Gastroesophageal sphincter (tissue), 4 donors: ENCODE measurements at regions not wholly inside any gene's neighbourhood (a gene's known extent, or its start where the extent isn't known, plus 50 kb on each side); places are given as distances from the start of the nearest gene placed in this dataset.

ENCODE experiments used
- ATAC-seq: fragments of 150-250 bp; one replicate; pipeline ENCODE4 v1.9.1; 2016; ENCODE audit warnings: mild to moderate bottlenecking, moderate library complexity
- H3K27ac ChIP-seq, 4 donors: fragments of 200-600 bp; sonication (generic) in 3 of 4; 1 replicate in 3 of 4; 2 replicates in 1 of 4; pipeline ENCODE4 v1.5.1; 2016 to 2019
- H3K27me3 ChIP-seq: fragments of 200-600 bp; sonication (generic); one replicate; pipeline ENCODE4 v1.5.1; 2019
- H3K36me3 ChIP-seq, 2 donors: fragments of 200-600 bp; sonication (generic); one replicate each; pipeline ENCODE4 v1.5.1; 2019; ENCODE audit warnings: control low read depth in 1 of 2
- H3K4me1 ChIP-seq, 3 donors: fragments of 200-600 bp; sonication (generic); 1 replicate in 2 of 3; 2 replicates in 1 of 3; pipeline ENCODE4 v1.5.1; 2016 to 2019; ENCODE audit warnings: control low read depth in 2 of 3
- H3K4me3 ChIP-seq, 2 donors: fragments of 200-600 bp; sonication (generic); one replicate each; pipeline ENCODE4 v1.5.1; 2019; ENCODE audit warnings: mild to moderate bottlenecking in 1 of 2, moderate library complexity in 1 of 2
- H3K9me3 ChIP-seq, 3 donors: fragments of 200-600 bp; sonication (generic); one replicate each; pipeline ENCODE4 v1.5.1; 2017 to 2019; ENCODE audit warnings: control low read depth in 2 of 3
- CTCF ChIP-seq, 4 experiments: fragments of 200-600 bp in 2 of 4; fragments of 450-650 bp in 2 of 4; sonication (generic) in 1 of 4; IDR thresholded peaks; one replicate each; pipeline ENCODE4 v1.5.1; 2017 to 2019; ENCODE audit warnings: antibody characterized with exemption in 4 of 4, mild to moderate bottlenecking in 2 of 4, moderate library complexity in 2 of 4
- EP300 ChIP-seq: sonication (generic); formaldehyde crosslinking; IDR thresholded peaks from one replicate; pipeline ENCODE4 v1.6.1; 2017; ENCODE audit warnings: antibody characterized with exemption, mild to moderate bottlenecking
- POLR2A ChIP-seq, 2 donors: fragments of 450-650 bp; IDR thresholded peaks; one replicate each; pipeline ENCODE4 v1.6.1; 2017; ENCODE audit warnings: antibody characterized with exemption in 2 of 2, mild to moderate bottlenecking in 2 of 2, moderate library complexity in 1 of 2
- POLR2AphosphoS5 ChIP-seq: sonication (generic); formaldehyde crosslinking; IDR thresholded peaks from one replicate; pipeline ENCODE4 v1.6.1; 2017; ENCODE audit warnings: antibody characterized with exemption
- WGBS, 2 donors: methylation state at CpG; one replicate each; pipeline ENCODE4 v1.1.5; 2018; ENCODE audit warnings: low coverage in 1 of 2; 5-methylcytosine and 5-hydroxymethylcytosine counted together

GRCh38 chr1:89472253-89472652 is 52.4 kb upstream of the LRRC8B start:
- H3K27me3 ChIP-seq = no peaks in the 10 kb centered on the region
- TF ChIP-seq CTCF (IDR thresholded peaks at IDR 0.05) (no peak), POLR2AphosphoS5 (no peak), POLR2A (IDR thresholded peaks at IDR 0.05) (no peak), EP300 (no peak)
- H3K9me3 ChIP-seq = peaks cover 0 to 12% (median 0%) of the 10 kb centered on the region in 3 donors
- 50 to 92% methylated on average over 1 of the region's 1 CpG for WGBS, 2 donors
- H3K27ac ChIP-seq = no peak overlapping the region
- H3K4me1 ChIP-seq = no peaks in the 10 kb centered on the region
- no peak overlapping the region for H3K4me3 ChIP-seq
- no peak for ATAC-seq
- H3K36me3 ChIP-seq = no peaks in the 10 kb centered on the region

- H3K27ac ChIP-seq = no peak overlapping the region
- H3K27me3 ChIP-seq = no peaks in the 10 kb centered on the region
- no peak overlapping the region for H3K4me3 ChIP-seq
- WGBS, 2 donors = 100% methylated on average over 1 of the region's 3 CpGs; no CpG with 5 or more reads in 1 of the 2 donors
- no peaks in the 10 kb centered on the region for H3K4me1 ChIP-seq
- peaks cover 0 to 12% (median 0%) of the 10 kb centered on the region in 3 donors for H3K9me3 ChIP-seq
- no peak for TF ChIP-seq POLR2A (IDR thresholded peaks at IDR 0.05)
- TF ChIP-seq POLR2AphosphoS5 = no peak
- TF ChIP-seq EP300 = no peak
- TF ChIP-seq CTCF (IDR thresholded peaks at IDR 0.05) = no peak
- ATAC-seq = no peak
- H3K36me3 ChIP-seq = no peaks in the 10 kb centered on the region
Measured at GRCh38 chr1:89472886-89473417, 51.7 kb upstream of the LRRC8B start.
